Breast epithelium (tissue), 4 donors: ENCODE measurements at regions not wholly inside any gene's neighbourhood (a gene's known extent, or its start where the extent isn't known, plus 50 kb on each side); places are given as distances from the start of the nearest gene placed in this dataset.
A peak's percentile ranks its signal among the peaks of the same experiment; 100 is the strongest.
"Not testable (repeated sequence)": the region's sequence is repeated elsewhere in the genome, so short reads cannot be mapped to it uniquely, and the experiment has no call there.

Experiments used
- DNase-seq, 2 donors: peaks; one replicate each; pipeline ENCODE4 v3.0.0-alpha.2; 2019; ENCODE audit warnings: low spot score in 2 of 2
- H3K27ac ChIP-seq, 2 donors: fragments of 200-600 bp; sonication (generic) in 1 of 2; one replicate each; pipeline ENCODE4 v1.5.1; 2016 to 2019; ENCODE audit warnings: mild to moderate bottlenecking in 1 of 2
- H3K27me3 ChIP-seq, 2 donors: fragments of 200-600 bp; sonication (generic) in 1 of 2; one replicate each; pipeline versions ENCODE4 v1.5.1 to v1.6.0; 2017 to 2019; ENCODE audit warnings: control low read depth in 1 of 2, mild to moderate bottlenecking in 1 of 2
- H3K36me3 ChIP-seq: fragments of 200-600 bp; one replicate; pipeline ENCODE4 v1.5.1; 2019
- H3K4me1 ChIP-seq, 2 donors: fragments of 200-600 bp; sonication (generic); one replicate each; pipeline ENCODE4 v1.5.1; 2016 to 2019; ENCODE audit warnings: control low read depth in 1 of 2
- H3K4me3 ChIP-seq, 3 donors: fragments of 200-600 bp; sonication (generic); 1 replicate in 2 of 3; 2 replicates in 1 of 3; pipeline ENCODE4 v1.5.1; 2016 to 2019; ENCODE audit warnings: mild to moderate bottlenecking in 3 of 3, moderate library complexity in 2 of 3
- H3K9me3 ChIP-seq, 2 donors: fragments of 200-600 bp; sonication (generic) in 1 of 2; one replicate each; pipeline ENCODE4 v1.5.1; 2016 to 2019; ENCODE audit warnings: control low read depth in 1 of 2
- CTCF ChIP-seq, 3 donors: fragments of 450-650 bp; IDR thresholded peaks; one replicate each; pipeline ENCODE4 v1.5.1; 2016 to 2017; ENCODE audit warnings: antibody characterized with exemption in 3 of 3, mild to moderate bottlenecking in 3 of 3, moderate library complexity in 3 of 3
- POLR2A ChIP-seq: fragments of 450-650 bp; IDR thresholded peaks from one replicate; pipeline ENCODE4 v1.6.1; 2016; ENCODE audit warnings: antibody characterized with exemption, mild to moderate bottlenecking, moderate library complexity
- POLR2AphosphoS5 ChIP-seq, 3 donors: sonication (generic); formaldehyde crosslinking; IDR thresholded peaks; one replicate each; pipeline ENCODE4 v1.6.1; 2017; ENCODE audit warnings: antibody characterized with exemption in 3 of 3
- intact Hi-C: fragments of 100-400 bp; cut with DNase I; formaldehyde crosslinking; loops from one replicate; pipeline ENCODE4 v1.15.1; 2023; ENCODE audit warnings: low total_unique reads

GRCh38 chr3:125715651-125716050, 120.4 kb upstream of the OSBPL11 start:
- no peaks in the 10 kb centered on the region for H3K36me3 ChIP-seq
- no peaks in the 10 kb centered on the region for H3K27me3 ChIP-seq
- no peaks in the 10 kb centered on the region for H3K4me1 ChIP-seq
- H3K27ac ChIP-seq, result no peak overlapping the region
- intact Hi-C loops, result no loop called here
- TF ChIP-seq POLR2A (no peak), CTCF (IDR thresholded peaks at IDR 0.05) (no peak), POLR2AphosphoS5 (IDR thresholded peaks at IDR 0.05) (no peak)
- no peaks in the 10 kb centered on the region for H3K9me3 ChIP-seq
- no peak overlapping the region for H3K4me3 ChIP-seq
- DNase-seq, result no peak

GRCh38 chr3:125732151-125732550, 136.9 kb upstream of the OSBPL11 start:
- H3K4me1 ChIP-seq, H3K36me3 ChIP-seq, intact Hi-C loops, H3K27ac ChIP-seq, DNase-seq, H3K27me3 ChIP-seq, H3K9me3 ChIP-seq, H3K4me3 ChIP-seq: not testable (repeated sequence)

- H3K27me3 ChIP-seq, H3K36me3 ChIP-seq, H3K4me1 ChIP-seq, H3K9me3 ChIP-seq, H3K27ac ChIP-seq, H3K4me3 ChIP-seq, intact Hi-C loops: not testable (repeated sequence)
- DNase-seq, result peak in 1 of 2 donors; percentile 35
Measured at GRCh38 chr3:125741991-125742718, 146.9 kb upstream of the OSBPL11 start.

GRCh38 chr3:125742845-125743244, 147.5 kb upstream of the OSBPL11 start:
- H3K27ac ChIP-seq, H3K9me3 ChIP-seq, H3K4me3 ChIP-seq, H3K36me3 ChIP-seq, DNase-seq, intact Hi-C loops, H3K27me3 ChIP-seq, H3K4me1 ChIP-seq: not testable (repeated sequence)

GRCh38 chr3:125757050-125757449, 161.8 kb upstream of the OSBPL11 start:
- DNase-seq, intact Hi-C loops, H3K36me3 ChIP-seq, H3K4me1 ChIP-seq, H3K27me3 ChIP-seq, H3K9me3 ChIP-seq, H3K4me3 ChIP-seq, H3K27ac ChIP-seq: not testable (repeated sequence)

GRCh38 chr3:125758641-125759130, 163.4 kb upstream of the OSBPL11 start:
- DNase-seq, H3K4me3 ChIP-seq, H3K9me3 ChIP-seq, H3K4me1 ChIP-seq, H3K27me3 ChIP-seq, H3K36me3 ChIP-seq, H3K27ac ChIP-seq, intact Hi-C loops: not testable (repeated sequence)

- H3K4me3 ChIP-seq, DNase-seq, H3K27ac ChIP-seq, H3K27me3 ChIP-seq, H3K9me3 ChIP-seq, H3K36me3 ChIP-seq, H3K4me1 ChIP-seq, intact Hi-C loops: not testable (repeated sequence)
Measured at GRCh38 chr3:125762601-125763000, 167.3 kb upstream of the OSBPL11 start.

GRCh38 chr3:125766285-125766826, 171.1 kb upstream of the OSBPL11 start:
- peak overlapping the region; percentile 76 to 79 for H3K27ac ChIP-seq
- intact Hi-C loops, H3K4me1 ChIP-seq, H3K27me3 ChIP-seq, H3K9me3 ChIP-seq, H3K36me3 ChIP-seq: not testable (repeated sequence)
- peak in 1 of 3 donors; percentile 53 for TF ChIP-seq CTCF (IDR thresholded peaks at IDR 0.05)
- DNase-seq, result peak in 1 of 2 donors; percentile 27
- H3K4me3 ChIP-seq, result peak overlapping the region; percentile 38 to 72 (median 65)

GRCh38 chr3:125766931-125767330, 171.6 kb upstream of the OSBPL11 start:
- H3K9me3 ChIP-seq, H3K4me1 ChIP-seq, H3K36me3 ChIP-seq, intact Hi-C loops, H3K27me3 ChIP-seq, DNase-seq: not testable (repeated sequence)
- H3K27ac ChIP-seq, result peak overlapping the region; percentile 76 to 79
- peak overlapping the region; percentile 38 to 72 (median 65) for H3K4me3 ChIP-seq
